H1 (cell line): ENCODE measurements at regions not wholly inside any gene's neighbourhood (a gene's known extent, or its start where the extent isn't known, plus 50 kb on each side); places are given as distances from the start of the nearest gene placed in this dataset.

Source experiments
- CTCF ChIA-PET: fragments of 300-600 bp; sonication (Branson Sonifier 250); formaldehyde crosslinking; loops from one replicate; lab custom pipeline; 2021; ENCODE audit not compliant: partially characterized antibody; lab: Charles Lee
- POLR2A ChIA-PET: fragments of 300-600 bp; sonication (Branson Sonifier 250); formaldehyde crosslinking; loops from one replicate; lab custom pipeline; 2021; ENCODE audit warnings: inconsistent platforms; ENCODE audit not compliant: partially characterized antibody; lab: Charles Lee
- DNase-seq, 2 experiments: peaks; one replicate each; pipeline versions ENCODE4 v3.0.0 to v3.0.0-alpha.2; 2010 to 2022; ENCODE audit warnings: low spot score in 2 of 2, low read depth in 1 of 2, mixed read lengths in 1 of 2
- FAIRE-seq: peaks from 2 replicates; lab custom pipeline; 2011; peaks lifted over from hg19 to GRCh38; lab: Jason Lieb, UNC
- H2AFZ ChIP-seq: 2 replicates; pipeline ENCODE4 v1.8.1; 2012; ENCODE audit warnings: low read length, inconsistent platforms
- H2AK5ac ChIP-seq: 2 replicates; pipeline ENCODE4 v1.6.1; 2013; ENCODE audit warnings: low read depth, low read length
- H2BK120ac ChIP-seq: replicated peaks from 2 replicates; pipeline ENCODE3; 2013; ENCODE audit warnings: low read depth, low read length, inconsistent platforms
- H2BK12ac ChIP-seq: 2 replicates; pipeline ENCODE4 v1.6.1; 2013; ENCODE audit warnings: low read depth, low read length
- H2BK15ac ChIP-seq: 2 replicates; pipeline ENCODE4 v1.6.1; 2013; ENCODE audit warnings: low read length
- H2BK20ac ChIP-seq: 2 replicates; pipeline ENCODE4 v1.6.1; 2013; ENCODE audit warnings: low read length
- H2BK5ac ChIP-seq: 2 replicates; pipeline ENCODE4 v1.6.1; 2013; ENCODE audit warnings: low read depth, low read length
- H3K14ac ChIP-seq: 2 replicates; pipeline ENCODE4 v1.6.1; 2013; ENCODE audit warnings: inconsistent platforms; ENCODE audit not compliant: insufficient read length
- H3K18ac ChIP-seq: 2 replicates; pipeline ENCODE4 v1.6.1; 2013; ENCODE audit warnings: low read length; ENCODE audit errors: extremely low read depth
- H3K23ac ChIP-seq: 2 replicates; pipeline ENCODE4 v1.6.1; 2013; ENCODE audit warnings: inconsistent platforms; ENCODE audit not compliant: insufficient read length
- H3K23me2 ChIP-seq: 2 replicates; pipeline ENCODE4 v1.6.1; 2013; ENCODE audit warnings: low read depth, low read length
- H3K27ac ChIP-seq: 2 replicates; pipeline ENCODE4 v1.6.1; 2011; ENCODE audit warnings: low read depth, low read length, inconsistent platforms
- H3K27me3 ChIP-seq, 4 experiments: replicated peaks in 1 of 4; 1 replicate in 1 of 4; 2 replicates in 3 of 4; pipeline versions ENCODE4 v1.6.1 to v1.8.1; 2011 to 2013; ENCODE audit warnings: low read length in 3 of 4, mild to moderate bottlenecking in 3 of 4, inconsistent platforms in 2 of 4, mixed read lengths in 2 of 4, moderate library complexity in 1 of 4; ENCODE audit not compliant: control insufficient read depth in 3 of 4, insufficient read depth in 3 of 4; ENCODE audit errors: extremely low read depth in 1 of 4
- H3K36me3 ChIP-seq, 4 experiments: 2 replicates each; pipeline versions ENCODE4 v1.6.1 to v1.8.1; 2011 to 2013; ENCODE audit warnings: mild to moderate bottlenecking in 4 of 4, low read length in 3 of 4, moderate library complexity in 2 of 4, control low read depth in 1 of 4, inconsistent platforms in 1 of 4; ENCODE audit not compliant: insufficient read depth in 4 of 4, control insufficient read depth in 2 of 4
- H3K4ac ChIP-seq: replicated peaks from 2 replicates; pipeline ENCODE3; 2013; ENCODE audit warnings: low read length, low read depth, mixed read lengths, inconsistent platforms; ENCODE audit not compliant: insufficient read length
- H3K4me1 ChIP-seq, 4 experiments: replicated peaks in 1 of 4; 1 replicate in 1 of 4; 2 replicates in 3 of 4; pipeline versions ENCODE4 v1.6.1 to v1.8.1; 2011 to 2013; ENCODE audit warnings: low read length in 3 of 4, inconsistent platforms in 2 of 4, mixed read lengths in 1 of 4; ENCODE audit not compliant: insufficient read depth in 4 of 4, control insufficient read depth in 3 of 4
- H3K4me2 ChIP-seq, 2 experiments: 2 replicates each; pipeline versions ENCODE4 v1.6.1 to v1.8.1; 2011 to 2013; ENCODE audit warnings: low read depth in 2 of 2, low read length in 2 of 2, control low read depth in 1 of 2, inconsistent platforms in 1 of 2, mild to moderate bottlenecking in 1 of 2; ENCODE audit not compliant: insufficient read depth in 1 of 2
- H3K4me3 ChIP-seq, 4 experiments: fragments of 200-600, 300-600 bp in 1 of 4; sonication (generic), shearing (Covaris generic), sonication (Bioruptor Twin) in 1 of 4; 2 replicates each; pipeline versions ENCODE4 v1.5.1 to v1.8.1; 2011 to 2016; ENCODE audit warnings: low read length in 4 of 4, low read depth in 3 of 4, control low read depth in 2 of 4, inconsistent platforms in 2 of 4, mild to moderate bottlenecking in 2 of 4, mixed read lengths in 1 of 4, moderate library complexity in 1 of 4; ENCODE audit not compliant: insufficient read depth in 2 of 4; ENCODE audit errors: extremely low read depth in 1 of 4
- H3K56ac ChIP-seq: replicated peaks from 2 replicates; pipeline ENCODE3; 2013; ENCODE audit warnings: low read depth, mild to moderate bottlenecking, mixed read lengths, low read length, inconsistent platforms; ENCODE audit not compliant: insufficient read length
- H3K79me1 ChIP-seq: 2 replicates; pipeline ENCODE4 v1.6.1; 2013; ENCODE audit warnings: low read depth, low read length, control low read depth
- H3K79me2 ChIP-seq, 2 experiments: 2 replicates each; pipeline versions ENCODE4 v1.6.1 to v1.8.1; 2012 to 2013; ENCODE audit warnings: low read length in 2 of 2, mild to moderate bottlenecking in 2 of 2, inconsistent platforms in 1 of 2; ENCODE audit not compliant: insufficient read depth in 2 of 2, control insufficient read depth in 1 of 2
- H3K9ac ChIP-seq, 4 experiments: replicated peaks in 1 of 4; 1 replicate in 1 of 4; 2 replicates in 3 of 4; pipeline versions ENCODE4 v1.6.1 to v1.8.1; 2011 to 2013; ENCODE audit warnings: low read depth in 3 of 4, low read length in 3 of 4, control low read depth in 2 of 4, mild to moderate bottlenecking in 2 of 4, moderate library complexity in 2 of 4, inconsistent platforms in 1 of 4; ENCODE audit errors: extremely low read depth in 1 of 4
- H3K9me3 ChIP-seq, 2 experiments: 2 replicates each; pipeline versions ENCODE4 v1.6.1 to v1.8.1; 2012 to 2013; ENCODE audit warnings: mild to moderate bottlenecking in 2 of 2, moderate library complexity in 2 of 2, control low read depth in 1 of 2, inconsistent platforms in 1 of 2, low read depth in 1 of 2, low read length in 1 of 2, mixed read lengths in 1 of 2; ENCODE audit not compliant: insufficient read depth in 2 of 2
- H4K20me1 ChIP-seq, 2 experiments: replicated peaks in 1 of 2; 2 replicates each; pipeline versions ENCODE3 to v1.8.1; 2011 to 2013; ENCODE audit warnings: inconsistent platforms in 2 of 2, low read length in 2 of 2, mild to moderate bottlenecking in 1 of 2; ENCODE audit not compliant: insufficient read depth in 2 of 2, control insufficient read depth in 1 of 2
- H4K5ac ChIP-seq: 2 replicates; pipeline ENCODE4 v1.6.1; 2013; ENCODE audit warnings: low read length, low read depth, mixed read lengths, inconsistent platforms; ENCODE audit not compliant: insufficient read length
- H4K8ac ChIP-seq: 2 replicates; pipeline ENCODE4 v1.8.0; 2013; ENCODE audit warnings: mild to moderate bottlenecking, moderate library complexity, low read length, inconsistent platforms; ENCODE audit not compliant: insufficient read depth; ENCODE audit errors: extremely low read depth
- H4K91ac ChIP-seq: replicated peaks from 2 replicates; pipeline ENCODE3; 2013; ENCODE audit warnings: low read length, mixed read lengths, inconsistent platforms; ENCODE audit not compliant: insufficient read length
- BCL11A ChIP-seq, 2 experiments: IDR thresholded peaks; one replicate each; pipeline ENCODE4 v1.6.1; 2011; ENCODE audit warnings: low read depth in 2 of 2, low read length in 2 of 2, mild to moderate bottlenecking in 2 of 2
- CREB1 ChIP-seq: IDR thresholded peaks from 2 replicates; pipeline ENCODE4 v1.6.1; 2012; ENCODE audit warnings: inconsistent platforms
- HDAC2 ChIP-seq, 2 experiments: fragments of 300-600 bp in 1 of 2; sonication (generic) in 1 of 2; IDR thresholded peaks; 2 replicates each; pipeline ENCODE4 v1.6.1; 2011 to 2012; ENCODE audit warnings: low read depth in 2 of 2, low read length in 2 of 2, mild to moderate bottlenecking in 2 of 2, moderate library complexity in 2 of 2, borderline replicate concordance in 1 of 2, inconsistent platforms in 1 of 2
- JUN ChIP-seq: IDR thresholded peaks from 2 replicates; pipeline ENCODE4 v1.6.1; 2011; ENCODE audit warnings: low read depth, mild to moderate bottlenecking, improper control_type of control experiment, low read length
- JUND ChIP-seq: IDR thresholded peaks from 2 replicates; pipeline ENCODE4 v1.6.1; 2011; ENCODE audit warnings: mild to moderate bottlenecking, improper control_type of control experiment, low read length
- KDM4A ChIP-seq: IDR thresholded peaks from one replicate; pipeline ENCODE4 v1.7.1; 2012; ENCODE audit warnings: low read depth, mild to moderate bottlenecking, moderate library complexity, low read length, inconsistent platforms; ENCODE audit not compliant: severe bottlenecking
- NRF1 ChIP-seq: IDR thresholded peaks from 2 replicates; pipeline ENCODE4 v1.6.1; 2011; ENCODE audit warnings: mild to moderate bottlenecking, low read depth, low read length, improper control_type of control experiment
- POLR2A ChIP-seq, 2 experiments: IDR thresholded peaks; 1 replicate in 1 of 2; 2 replicates in 1 of 2; pipeline ENCODE4 v1.6.1; 2011; ENCODE audit warnings: low read depth in 2 of 2, low read length in 2 of 2, mild to moderate bottlenecking in 2 of 2; ENCODE audit errors: control extremely low read depth in 1 of 2
- POU5F1 ChIP-seq: IDR thresholded peaks from 2 replicates; pipeline ENCODE4 v1.6.1; 2011; ENCODE audit warnings: low read depth, mild to moderate bottlenecking, low read length, moderate library complexity
- RAD21 ChIP-seq, 2 experiments: IDR thresholded peaks in 1 of 2; conservative IDR thresholded peaks in 1 of 2; 2 replicates each; pipeline ENCODE4 v1.6.1; 2011; ENCODE audit warnings: low read depth in 2 of 2, low read length in 2 of 2, improper control_type of control experiment in 1 of 2, inconsistent platforms in 1 of 2, mild to moderate bottlenecking in 1 of 2, moderate library complexity in 1 of 2
- SIRT6 ChIP-seq: IDR thresholded peaks from one replicate; pipeline ENCODE4 v1.7.1; 2012; ENCODE audit warnings: low read length, inconsistent platforms
- SP4 ChIP-seq: IDR thresholded peaks from 2 replicates; pipeline ENCODE4 v1.6.1; 2012; ENCODE audit warnings: low read length, inconsistent platforms
- TCF12 ChIP-seq: IDR thresholded peaks from 2 replicates; pipeline ENCODE4 v1.6.1; 2011; ENCODE audit warnings: low read depth, mild to moderate bottlenecking, low read length
- WGBS, 2 experiments: shearing (Covaris generic) in 1 of 2; methylation state at CpG; one replicate each; pipeline versions ENCODE4 v1.1.6 to v1.1.7; 2013 to 2015; ENCODE audit warnings: low lambda C conversion rate in 2 of 2, mixed read lengths in 2 of 2, inconsistent platforms in 1 of 2, low coverage in 1 of 2, missing lambda C conversion rate in 1 of 2; ENCODE audit not compliant: insufficient replicate concordance in 2 of 2, insufficient coverage in 1 of 2, insufficient read length in 1 of 2; ENCODE audit errors: extremely low coverage in 1 of 2, missing lambda C conversion rate in 1 of 2; 5-methylcytosine and 5-hydroxymethylcytosine counted together
- TF ChIP-seq, protein P1 (sequence below): IDR thresholded peaks from 2 replicates; pipeline ENCODE4 v1.6.1; 2012; ENCODE audit warnings: inconsistent platforms

DNA sequence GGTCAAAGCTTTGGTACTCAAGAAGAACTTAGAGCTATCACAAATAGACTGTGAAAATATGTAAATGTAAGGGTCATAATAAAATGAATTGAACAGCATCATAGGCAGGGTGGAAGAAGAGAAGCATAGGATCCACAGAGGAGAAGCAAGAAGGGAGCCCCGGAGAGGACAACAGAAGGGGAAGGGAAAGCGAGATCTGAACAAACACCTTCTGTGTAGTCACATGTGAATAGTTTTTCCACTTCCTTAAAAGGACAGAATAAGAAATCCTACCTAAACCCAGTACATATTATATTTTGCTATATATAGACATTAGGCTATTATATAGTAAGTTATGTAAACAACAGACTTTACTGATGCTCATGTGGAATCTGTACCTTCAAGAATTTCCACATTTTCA lies 160.2 kb downstream of the DKK1 start:
- Histone ChIP-seq H3K79me2 (no peaks in the 10 kb centered on the region), H3K27me3 (no peaks in the 10 kb centered on the region), H3K27ac (no peak overlapping the region), H3K23ac (no peak overlapping the region), H4K91ac (no peak overlapping the region), H2BK5ac (no peak overlapping the region), H3K4me2 (no peak overlapping the region), H2AFZ (no peak overlapping the region), H3K79me1 (no peaks in the 10 kb centered on the region), H3K4me1 (peaks cover 0 to 4% (median 1%) of the 10 kb centered on the region in 4 experiments; a peak in 2 of 7 replicates), H3K36me3 (no peaks in the 10 kb centered on the region), H4K8ac (no peak overlapping the region), H3K4ac (no peak overlapping the region), H2AK5ac (no peak overlapping the region), H4K5ac (no peak overlapping the region), H3K4me3 (no peak overlapping the region), H3K56ac (no peak overlapping the region), H3K9me3 (no peaks in the 10 kb centered on the region), H3K14ac (no peak overlapping the region), H2BK120ac (no peak overlapping the region), H3K18ac (no peak overlapping the region), H2BK20ac (no peak overlapping the region), H2BK12ac (no peak overlapping the region), H3K9ac (no peak overlapping the region), H4K20me1 (no peaks in the 10 kb centered on the region), H2BK15ac (no peak overlapping the region), H3K23me2 (no peaks in the 10 kb centered on the region; the same call in 1 of the 2 replicates)
- CTCF ChIA-PET, result interaction anchor here (1.2 kb wide), 2 partner anchors 10 to 13 kb away, joined by 4 to 6 read pairs; no protein-coding TSS in a partner anchor
- DNase-seq (no peak), FAIRE-seq (no peak)
- no peak for TF ChIP-seq JUND
- no peak for TF ChIP-seq POU5F1
- no peak for TF ChIP-seq HDAC2 (IDR thresholded peaks at IDR 0.05; ENCODE audit: borderline replicate concordance in 1 of 2, low read depth in 2 of 2, low read length in 2 of 2)
- no peak for TF ChIP-seq KDM4A
- TF ChIP-seq JUN, result no peak
- TF ChIP-seq RAD21 (IDR thresholded peaks at IDR 0.05 in 1 of 2, conservative IDR thresholded peaks at IDR 0.05 in 1 of 2; ENCODE audit: low read depth in 2 of 2, low read length in 2 of 2), result no peak
- TF ChIP-seq, protein P1, sequence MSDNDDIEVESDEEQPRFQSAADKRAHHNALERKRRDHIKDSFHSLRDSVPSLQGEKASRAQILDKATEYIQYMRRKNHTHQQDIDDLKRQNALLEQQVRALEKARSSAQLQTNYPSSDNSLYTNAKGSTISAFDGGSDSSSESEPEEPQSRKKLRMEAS, result no peak
- no peak for TF ChIP-seq CREB1
- TF ChIP-seq SIRT6, result no peak
- TF ChIP-seq TCF12, result no peak
- no peak for TF ChIP-seq NRF1
- no peak for TF ChIP-seq BCL11A (IDR thresholded peaks at IDR 0.05; ENCODE audit: low read depth in 2 of 2, low read length in 2 of 2)
- no peak for TF ChIP-seq POLR2A (IDR thresholded peaks at IDR 0.05; ENCODE audit: control extremely low read depth in 1 of 2, low read depth in 2 of 2, low read length in 2 of 2)
- TF ChIP-seq SP4, result no peak
- POLR2A ChIA-PET, result no interaction called here
- WGBS, 2 experiments, result 76% methylated on average over 2 of the region's 2 CpGs; no CpG with 5 or more reads in 1 of the 2 experiments
